HG03039 (cell line): ENCODE measurements at regions not wholly inside any gene's neighbourhood (a gene's known extent, or its start where the extent isn't known, plus 50 kb on each side); places are given as distances from the start of the nearest gene placed in this dataset.
"Not testable (repeated sequence)": the region's sequence is repeated elsewhere in the genome, so short reads cannot be mapped to it uniquely, and the experiment has no call there.

Experiments
- ATAC-seq: cut with Tn5 transposase; IDR thresholded peaks from one replicate; pipeline ENCODE4 v1.9.1; 2021; ENCODE audit warnings: mild to moderate bottlenecking, moderate library complexity; ENCODE audit not compliant: unreplicated experiment

DNA sequence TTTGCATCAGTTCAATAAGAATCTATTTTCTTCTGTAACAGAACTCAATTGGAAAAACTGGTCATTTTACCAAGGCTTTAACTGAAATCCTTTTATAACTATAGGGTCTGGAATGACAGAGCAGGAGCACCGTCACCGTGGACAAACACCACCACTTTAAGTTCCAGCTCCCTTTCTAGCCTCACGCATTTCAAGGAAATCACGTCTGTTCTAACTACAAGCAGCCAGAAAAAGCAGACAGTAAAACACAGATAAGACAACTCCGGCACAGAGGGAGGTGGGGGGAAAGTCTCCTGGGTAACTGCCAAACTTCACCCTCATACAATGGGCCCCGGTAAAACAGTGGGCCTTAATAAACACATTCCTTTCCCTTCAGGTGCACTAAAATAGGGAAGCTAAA lies 952.6 kb downstream of the STIM2 start:
- ATAC-seq = not testable (repeated sequence)

DNA sequence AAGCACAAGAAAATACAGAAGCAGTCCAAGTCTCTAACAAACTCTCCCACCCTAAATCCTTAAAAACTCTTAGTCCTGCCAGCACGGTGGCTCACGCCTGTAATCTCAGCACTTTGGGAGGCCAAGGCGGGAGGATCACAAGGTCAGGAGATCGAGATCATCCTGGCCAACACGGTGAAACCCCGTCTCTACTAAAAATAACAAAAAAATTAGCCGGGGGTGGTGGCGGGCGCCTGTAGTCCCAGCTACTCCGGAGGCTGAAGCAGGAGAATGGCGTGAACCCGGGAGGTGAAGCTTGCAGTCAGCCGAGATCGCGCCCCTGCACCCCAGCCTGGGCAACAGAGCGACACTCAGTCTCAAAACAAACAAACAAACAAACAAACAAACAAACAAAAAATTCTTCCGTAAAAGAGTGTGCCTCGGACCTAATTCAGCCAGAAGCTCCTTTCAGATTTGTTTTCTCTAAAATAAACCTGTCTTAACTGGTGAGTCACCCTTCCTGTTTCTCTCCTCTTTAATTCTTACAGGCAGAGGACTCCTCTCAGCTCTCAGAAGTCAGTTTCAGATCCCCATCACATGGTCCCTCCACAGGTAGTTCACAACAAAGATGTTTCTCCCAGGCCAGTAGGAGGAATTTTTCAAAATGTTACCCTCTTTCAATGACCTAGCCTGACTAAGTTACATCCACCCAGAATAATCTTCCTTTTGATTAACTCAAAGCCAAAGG lies 953.2 kb downstream of the STIM2 start:
- ATAC-seq = not testable (repeated sequence)

DNA sequence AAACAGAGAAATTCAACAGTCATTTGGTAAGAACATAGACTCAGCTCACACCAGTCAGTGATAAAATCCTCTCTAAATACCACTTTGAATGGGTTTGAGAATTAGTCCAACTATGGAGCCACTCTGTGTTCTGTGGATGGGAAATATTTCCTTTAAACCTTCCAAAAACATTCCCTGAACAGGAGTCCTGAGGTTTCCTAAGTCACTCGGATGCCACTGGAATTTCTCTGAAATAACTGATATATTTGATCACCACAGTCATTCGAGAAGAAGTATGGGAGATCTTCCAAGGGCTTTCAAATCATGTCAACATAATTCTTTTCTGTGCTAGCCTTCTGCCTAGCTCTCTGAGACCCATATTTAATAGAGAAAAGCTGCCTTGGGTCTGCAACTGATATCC lies 958.6 kb downstream of the STIM2 start:
- ATAC-seq = no peak

DNA sequence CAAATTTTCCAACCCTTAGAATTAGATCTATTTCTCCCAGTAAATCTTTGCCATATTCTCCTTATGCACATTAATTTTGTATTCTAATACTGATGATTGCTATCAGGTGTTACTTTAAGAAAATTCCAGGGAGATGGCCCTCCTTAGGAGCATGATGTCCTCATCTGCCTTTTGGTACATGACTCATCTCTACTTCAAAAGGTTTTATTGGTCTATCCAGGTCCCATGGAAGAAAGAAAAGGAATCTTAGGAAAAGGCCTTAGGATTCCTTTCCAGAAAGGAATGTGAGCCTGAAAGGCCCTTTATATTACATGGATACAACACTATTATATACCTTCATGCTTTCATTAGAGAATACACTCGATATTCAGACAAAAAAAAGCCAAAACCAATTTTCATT lies 968.2 kb downstream of the STIM2 start:
- ATAC-seq = no peak

DNA sequence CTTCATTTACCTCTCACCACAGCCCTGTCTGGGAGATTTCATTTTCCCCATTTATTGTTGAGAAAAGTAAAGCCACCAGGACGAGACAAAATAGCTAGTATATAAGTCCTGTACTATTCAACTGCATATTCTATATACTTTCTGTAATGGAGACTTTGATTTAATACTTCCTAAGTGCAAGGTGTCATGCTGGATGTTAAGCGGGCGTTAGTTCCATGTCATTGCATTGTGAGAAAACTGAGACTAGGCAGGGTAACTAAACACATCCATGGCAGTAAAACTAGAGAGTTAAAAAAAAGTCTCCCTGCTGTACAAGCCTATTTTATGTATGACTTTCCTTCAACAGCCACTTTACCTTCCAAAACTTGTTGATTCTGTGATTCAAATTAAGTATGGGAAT lies 969.6 kb downstream of the STIM2 start:
- no peak for ATAC-seq

DNA sequence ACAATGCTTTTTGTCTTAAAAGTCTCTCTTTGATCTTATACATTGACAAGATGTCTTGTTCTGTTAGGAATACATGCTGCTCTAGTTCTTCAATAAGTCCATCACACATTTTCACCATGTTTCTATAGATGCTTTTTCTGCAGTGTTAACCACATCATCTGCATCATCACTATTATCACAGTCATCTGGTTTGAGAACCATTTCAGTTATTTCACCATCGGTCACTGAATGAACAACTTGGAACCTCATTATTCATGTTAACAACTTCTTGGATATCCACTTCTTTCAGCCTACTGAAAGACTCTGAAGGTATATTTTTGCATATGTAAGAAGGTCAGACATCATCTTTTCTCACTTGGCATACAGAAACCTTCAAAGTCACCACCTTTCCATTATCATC lies 975.2 kb downstream of the STIM2 start:
- ATAC-seq = no peak

DNA sequence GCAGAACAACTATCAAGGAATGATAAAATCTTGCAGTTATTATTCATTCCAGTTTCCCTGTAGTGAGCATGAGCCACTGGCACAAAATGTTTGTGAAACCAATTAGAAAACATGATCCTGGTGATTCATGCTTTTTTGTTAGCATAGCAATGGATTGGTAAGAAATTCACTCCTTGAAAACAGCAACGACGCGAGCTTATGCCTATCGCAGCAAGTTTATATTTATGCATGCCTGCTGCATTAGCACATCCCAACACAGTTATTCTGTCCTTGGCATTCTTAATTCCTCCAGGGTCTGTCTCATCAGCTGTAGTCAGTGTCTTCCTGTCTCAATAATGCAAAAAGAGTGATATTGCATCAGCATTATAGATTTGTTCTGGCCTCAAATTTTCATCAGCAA lies 975.9 kb downstream of the STIM2 start:
- ATAC-seq = no peak

DNA sequence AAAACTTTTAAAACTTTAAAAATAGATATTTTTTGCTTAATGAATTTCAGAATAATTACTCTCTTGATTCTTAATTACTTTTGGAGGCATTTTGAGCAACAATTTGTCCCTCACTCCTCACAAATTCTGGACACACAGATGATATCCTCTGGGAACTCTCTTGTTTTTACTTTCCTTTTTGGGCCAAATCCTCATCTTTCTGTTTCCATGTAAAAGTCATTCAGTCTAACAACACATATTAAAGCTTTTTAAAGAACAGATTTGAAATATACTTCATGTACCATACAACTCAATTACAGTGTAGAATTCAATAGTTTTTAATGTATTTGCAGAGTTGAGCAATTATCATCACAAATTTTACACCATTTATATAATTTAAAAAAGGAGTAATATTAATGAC lies 983.1 kb downstream of the STIM2 start:
- ATAC-seq = no peak

DNA sequence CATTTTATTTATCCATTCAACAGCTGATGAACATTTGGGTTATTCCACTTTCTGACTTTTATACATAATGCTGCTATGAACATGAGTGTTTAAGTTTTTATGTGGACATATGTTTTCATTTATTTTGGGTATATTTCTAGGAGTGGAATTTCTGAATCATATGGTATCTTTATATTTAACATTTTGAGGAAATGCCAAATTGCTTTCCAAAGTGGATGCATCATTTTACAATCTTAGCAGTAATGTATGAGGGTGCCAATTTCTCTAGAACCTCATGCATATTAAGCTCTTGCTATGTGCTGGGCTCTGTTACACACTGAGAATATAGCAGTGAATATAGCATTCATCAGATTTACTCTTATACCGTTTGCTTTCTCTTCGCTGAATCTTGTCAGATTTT lies 983.7 kb downstream of the STIM2 start:
- no peak for ATAC-seq

DNA sequence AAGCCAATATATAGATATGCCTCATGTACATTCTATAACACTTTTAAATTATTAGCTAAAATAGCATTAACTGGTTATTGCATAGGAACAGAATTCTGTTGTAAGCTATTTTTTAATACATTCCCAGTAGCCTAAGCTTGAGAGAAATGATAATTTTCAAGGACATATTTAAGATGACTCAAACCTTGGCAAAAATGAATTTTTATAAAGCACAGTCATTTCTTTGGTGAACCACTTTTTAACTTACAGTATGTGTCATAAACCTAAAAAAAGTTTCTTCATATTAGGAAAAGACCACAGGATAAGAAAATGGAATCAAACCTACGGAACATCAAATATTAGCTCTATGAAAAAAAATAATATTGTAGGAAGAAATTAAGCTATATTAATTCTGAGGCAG lies 986.3 kb downstream of the STIM2 start:
- ATAC-seq = no peak

DNA sequence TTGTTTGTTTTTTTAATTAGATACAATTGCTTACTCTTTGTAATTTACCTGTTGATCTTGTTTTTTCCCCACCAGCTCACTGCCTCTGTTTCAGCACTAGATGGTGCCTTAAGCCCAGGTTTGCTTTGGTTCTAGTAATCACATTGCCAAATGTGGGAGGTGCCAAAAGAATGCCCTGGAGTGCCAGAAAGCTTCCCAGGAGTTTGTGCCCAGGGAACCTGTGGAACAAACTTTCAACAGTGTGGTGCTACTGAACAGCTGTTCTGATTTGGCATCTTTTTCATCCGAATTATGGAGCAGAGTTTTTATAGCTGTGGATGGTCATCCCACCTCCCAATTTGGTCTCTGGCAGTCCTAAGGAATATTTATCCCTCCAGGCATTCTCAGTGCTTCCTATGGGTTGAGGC lies 1000.7 kb downstream of the STIM2 start:
- no peak for ATAC-seq

DNA sequence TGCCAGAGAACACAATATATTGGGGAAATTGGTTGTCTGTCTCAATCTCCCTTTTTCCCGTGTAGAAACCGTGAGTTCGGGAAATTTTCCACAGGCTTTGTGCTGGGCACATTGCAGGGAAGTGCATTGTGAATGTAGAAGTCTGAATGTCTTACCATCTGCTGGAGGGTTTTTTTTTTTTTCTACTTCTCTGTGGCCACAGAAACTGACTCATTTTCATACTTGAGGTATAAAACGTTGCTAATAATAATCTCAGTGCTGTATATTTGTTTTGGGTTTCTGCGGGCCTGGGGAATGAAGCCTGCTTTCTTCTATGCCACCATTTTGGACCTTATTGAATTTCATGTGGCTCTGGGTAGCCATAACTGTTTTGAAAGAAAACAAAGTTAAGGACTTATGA lies 1001.2 kb downstream of the STIM2 start:
- no peak for ATAC-seq

DNA sequence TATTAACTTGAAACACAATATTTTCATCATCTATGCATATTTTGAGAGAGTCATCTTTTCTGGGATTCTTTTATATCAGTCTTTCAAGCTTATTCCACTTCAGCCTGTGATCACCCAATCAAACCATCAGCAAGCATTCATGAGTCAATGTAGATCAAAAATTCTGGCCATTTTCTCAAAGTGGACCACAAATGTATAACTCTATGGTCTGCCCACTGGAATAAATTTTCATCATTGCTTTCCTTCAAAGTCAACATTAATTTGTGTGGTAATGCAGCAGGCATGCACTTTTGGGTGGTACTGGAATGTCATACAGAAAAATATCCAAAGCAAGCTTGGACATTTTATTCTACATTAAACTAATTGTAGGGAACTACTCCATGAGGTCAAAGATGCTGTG lies 1013.0 kb downstream of the STIM2 start:
- no peak for ATAC-seq

DNA sequence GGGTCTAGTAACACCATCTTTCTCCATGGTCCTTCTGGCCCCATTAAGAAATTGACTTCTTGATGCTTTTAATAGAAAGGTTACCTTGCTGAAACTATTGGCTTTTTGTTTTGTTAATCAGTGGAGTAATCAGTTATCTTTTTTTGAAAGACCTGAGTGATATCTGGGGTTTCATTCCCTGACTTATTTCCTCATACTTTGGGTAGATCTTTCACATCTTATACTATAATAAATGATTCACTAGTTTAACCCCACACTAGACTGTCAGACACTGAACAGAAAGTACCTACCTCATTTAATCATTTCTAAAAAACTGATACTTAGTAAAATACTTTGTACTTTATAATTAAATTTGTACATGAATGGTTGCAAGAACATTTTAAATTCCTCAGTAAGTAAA lies 1021.1 kb downstream of the STIM2 start:
- no peak for ATAC-seq

DNA sequence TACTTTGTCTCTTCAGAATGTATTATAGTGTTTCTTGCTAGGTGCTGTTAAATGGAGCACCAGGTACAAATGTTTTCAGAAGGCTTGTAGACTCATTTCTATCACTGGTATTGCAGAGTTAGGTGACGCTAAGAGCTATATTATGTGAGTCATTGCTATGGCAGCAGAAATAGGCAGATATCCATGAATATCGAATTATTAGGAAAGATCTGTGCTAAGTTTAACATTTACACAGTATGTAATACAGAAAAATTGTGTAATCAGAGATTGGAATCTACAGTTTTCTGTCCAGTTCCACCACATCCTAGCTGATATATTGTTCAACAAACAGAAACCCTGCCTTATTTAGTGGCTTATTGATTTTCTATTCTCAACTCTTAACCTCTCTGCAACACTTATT lies 1025.5 kb downstream of the STIM2 start:
- ATAC-seq = no peak

DNA sequence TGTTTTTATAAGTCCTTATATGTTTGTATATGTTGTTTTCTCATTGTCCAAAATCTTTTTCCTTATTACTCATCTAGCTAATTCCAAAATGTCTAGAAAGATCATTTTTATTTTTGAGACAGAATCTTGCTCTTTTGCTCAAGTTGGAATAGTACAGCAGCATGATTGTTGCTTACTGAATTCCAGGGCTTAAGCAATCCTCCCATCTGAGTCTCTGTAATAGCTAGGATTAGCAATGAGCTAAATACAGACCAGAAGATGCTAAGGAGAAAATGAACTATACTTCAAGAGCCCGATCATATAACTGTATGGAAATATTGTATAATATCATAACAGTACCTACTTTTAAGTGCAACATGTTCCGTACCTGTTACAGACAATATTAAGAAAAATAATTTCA lies 1027.0 kb downstream of the STIM2 start:
- ATAC-seq = no peak

DNA sequence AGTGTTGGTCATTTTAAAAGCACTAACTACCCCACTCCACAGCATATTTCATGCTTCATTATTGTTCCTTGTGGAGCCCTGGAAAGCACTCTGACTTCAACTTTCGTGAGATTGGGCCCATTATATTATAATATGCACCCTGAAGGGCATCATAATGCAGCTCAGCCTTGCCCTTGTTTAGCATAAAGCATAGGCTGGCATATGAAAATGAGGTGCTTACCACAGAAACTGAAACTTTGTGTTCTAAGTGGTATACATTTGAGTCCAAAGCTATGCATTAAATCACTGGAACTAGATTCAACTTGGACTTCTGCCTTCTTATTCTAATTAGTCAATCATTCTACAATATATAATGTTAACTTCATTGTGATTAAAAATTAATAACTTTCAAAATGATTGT lies 1027.9 kb downstream of the STIM2 start:
- no peak for ATAC-seq

DNA sequence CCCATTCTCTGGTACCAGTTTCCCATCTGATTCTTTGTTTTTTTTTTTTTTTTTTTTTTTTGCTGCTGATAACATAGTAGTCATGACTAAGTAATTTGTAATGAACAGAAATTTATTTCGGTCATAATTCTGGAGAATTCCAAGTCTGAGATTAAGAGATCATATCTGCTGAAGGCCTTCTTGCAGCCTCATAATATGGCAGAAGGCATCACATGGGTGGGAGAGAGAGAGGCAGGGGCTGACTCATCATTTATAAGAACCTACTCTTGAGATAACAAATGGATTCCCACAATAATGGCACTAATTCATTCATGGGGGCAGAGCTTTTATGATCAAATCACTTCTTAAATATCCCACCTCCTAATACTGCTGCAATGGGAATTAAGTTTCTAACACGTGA lies 1034.3 kb downstream of the STIM2 start:
- no peak for ATAC-seq

DNA sequence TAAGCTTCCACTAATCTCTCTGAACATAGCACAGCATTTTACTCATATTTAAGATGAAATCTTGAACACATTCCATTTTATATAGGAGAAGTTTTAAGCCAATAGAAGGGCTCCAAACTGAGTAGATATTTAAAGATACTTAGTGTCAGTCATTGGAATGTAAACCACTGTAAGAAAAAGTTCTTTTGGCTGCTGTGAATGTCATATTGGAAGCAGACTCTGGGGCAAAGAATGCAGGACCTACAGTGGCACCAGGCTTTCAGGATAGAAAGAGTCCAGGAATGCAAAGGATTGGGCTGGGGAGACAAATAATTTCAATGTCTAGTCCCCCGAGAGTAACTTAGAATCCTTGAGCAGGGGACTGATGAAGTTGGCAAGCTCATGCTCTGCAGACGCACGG lies 1047.7 kb downstream of the STIM2 start:
- ATAC-seq = no peak

DNA sequence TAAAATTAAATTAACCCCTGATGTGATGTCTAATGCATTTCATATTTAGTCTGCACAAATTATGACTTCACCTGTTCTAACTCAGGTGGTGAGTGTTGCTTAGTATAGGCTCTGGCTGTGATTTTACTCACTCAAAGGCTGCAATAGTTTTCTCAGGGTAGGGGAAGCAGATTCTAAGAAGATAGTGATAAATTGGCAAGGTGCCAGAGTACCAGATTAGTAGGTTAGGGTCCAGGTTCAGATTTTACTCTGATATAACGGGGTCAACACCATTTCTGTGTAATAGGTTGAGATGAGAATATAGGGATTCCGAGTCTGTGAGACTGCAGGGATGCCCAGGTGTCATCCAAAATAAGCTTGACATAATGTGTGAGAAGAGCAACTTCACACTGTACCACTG lies 1049.6 kb downstream of the STIM2 start:
- no peak for ATAC-seq

DNA sequence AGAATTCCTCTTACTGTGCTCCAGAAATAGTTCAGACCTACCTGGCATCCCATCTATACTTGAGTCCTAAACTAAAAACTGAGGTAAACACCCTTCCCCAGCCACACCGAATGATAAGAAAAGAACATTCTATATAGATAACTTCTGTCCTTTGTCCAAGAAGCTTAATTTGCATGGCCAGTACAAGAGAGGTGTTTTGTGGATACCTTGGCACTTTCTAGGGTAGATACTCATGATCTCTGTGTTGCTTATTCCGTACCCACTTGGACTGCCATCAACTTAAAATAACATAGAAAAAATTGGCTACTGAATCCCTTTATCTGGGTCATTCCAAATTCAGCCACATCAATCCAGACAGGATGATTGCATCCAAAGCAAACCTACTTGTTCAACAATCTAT lies 1050.4 kb downstream of the STIM2 start:
- ATAC-seq = no peak

DNA sequence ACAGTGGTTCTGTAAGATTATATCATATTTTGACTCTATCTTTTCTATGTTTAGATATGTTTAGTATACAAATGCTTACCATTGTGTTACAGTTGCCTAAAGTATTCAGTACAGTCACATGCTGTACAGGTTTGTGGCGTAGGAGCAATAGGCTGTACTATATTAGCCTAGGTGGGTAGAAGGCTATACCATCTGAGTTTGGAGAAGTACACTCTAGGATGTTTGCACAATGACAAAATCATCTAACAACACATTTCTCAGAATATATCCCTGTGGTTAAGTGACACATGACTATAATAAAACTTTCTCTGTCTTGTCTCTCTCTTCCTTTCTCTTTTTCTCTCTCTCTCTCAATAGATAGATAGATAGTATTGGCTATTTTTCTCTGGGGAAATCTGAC lies 1053.1 kb downstream of the STIM2 start:
- ATAC-seq = no peak

DNA sequence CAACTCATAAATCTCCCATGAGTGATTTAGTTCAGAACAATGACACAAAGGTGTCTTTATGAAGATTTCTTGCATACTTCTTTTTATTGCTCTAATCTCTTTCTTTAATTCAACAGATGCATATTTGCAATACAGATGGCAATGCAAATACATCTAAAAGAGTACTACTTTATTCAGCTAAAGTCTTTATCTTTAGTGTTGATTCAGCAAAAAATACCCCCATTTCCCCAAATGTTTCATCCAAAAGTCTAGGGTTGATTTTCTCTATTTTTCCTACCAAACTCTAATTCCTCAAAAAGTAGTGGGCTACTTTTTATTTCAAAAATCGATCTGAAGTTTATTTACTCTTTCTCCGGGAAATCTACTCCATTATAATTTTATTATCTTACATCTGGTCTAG lies 1055.2 kb downstream of the STIM2 start:
- ATAC-seq = no peak
